HG03575 (cell line): ENCODE measurements at regions not wholly inside any gene's neighbourhood (a gene's known extent, or its start where the extent isn't known, plus 50 kb on each side); places are given as distances from the start of the nearest gene placed in this dataset.

Experiments
- ATAC-seq: cut with Tn5 transposase; IDR thresholded peaks from one replicate; pipeline ENCODE4 v1.9.1; 2021; ENCODE audit not compliant: unreplicated experiment, insufficient number of reproducible peaks, low FRiP score; ENCODE audit errors: extremely low read depth

DNA sequence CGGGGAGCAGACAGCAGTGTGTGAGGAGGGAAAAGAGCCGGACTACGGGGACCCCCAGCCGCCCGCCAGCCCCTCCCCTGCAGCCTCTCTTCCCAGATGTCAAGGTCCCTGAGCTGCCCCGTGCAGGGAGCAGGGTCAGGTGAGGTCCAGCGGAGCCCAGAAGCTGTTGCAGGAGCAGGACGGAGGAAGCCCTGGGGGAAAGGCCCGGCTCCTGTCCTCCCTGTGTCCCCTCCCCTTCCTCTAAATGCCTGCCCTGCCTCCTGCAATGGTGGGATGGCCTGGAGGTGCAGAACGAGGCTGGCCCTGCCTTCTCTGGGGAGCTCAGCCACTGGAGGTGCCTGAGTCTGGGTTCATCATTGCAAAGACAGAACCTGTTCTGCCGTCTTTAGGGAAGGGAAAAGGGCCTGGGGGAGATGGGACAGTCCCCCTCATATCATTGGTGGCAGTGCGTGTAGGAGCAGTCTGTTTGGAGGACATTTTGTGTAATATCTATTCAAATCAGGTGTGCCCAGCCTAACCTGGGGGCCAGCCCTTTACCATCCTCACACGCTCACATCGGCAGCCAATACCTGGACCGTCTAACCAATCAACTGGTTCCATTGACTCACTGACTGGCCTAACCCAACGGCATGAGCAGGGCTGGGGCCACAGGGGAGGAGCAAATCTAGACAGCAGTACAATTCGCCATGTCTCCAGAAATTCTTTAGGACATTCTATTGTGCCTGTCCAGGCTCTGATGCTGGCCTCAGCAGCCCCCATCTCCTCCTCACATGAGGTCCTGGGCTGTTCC is 364.1 kb upstream of the SFSWAP start:
- no peak for ATAC-seq

DNA sequence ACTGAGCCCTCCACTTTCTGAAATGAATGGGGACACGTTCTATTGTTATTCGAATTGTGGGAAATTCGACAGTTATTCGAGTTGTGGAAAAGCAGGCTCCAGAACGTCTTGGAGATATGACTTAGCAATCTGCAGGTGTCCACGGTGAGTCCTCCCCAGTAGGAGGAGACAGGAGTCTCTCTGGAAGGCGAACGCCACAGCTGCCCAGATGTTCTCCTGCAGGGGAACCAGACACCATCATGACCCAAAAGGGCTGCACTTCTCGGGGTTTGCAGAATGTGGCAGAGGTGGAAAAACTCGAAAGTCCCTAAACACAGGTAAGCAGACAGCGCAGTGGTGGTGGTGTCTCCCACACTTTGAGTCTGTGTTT is 363.6 kb upstream of the SFSWAP start:
- ATAC-seq = no peak

DNA sequence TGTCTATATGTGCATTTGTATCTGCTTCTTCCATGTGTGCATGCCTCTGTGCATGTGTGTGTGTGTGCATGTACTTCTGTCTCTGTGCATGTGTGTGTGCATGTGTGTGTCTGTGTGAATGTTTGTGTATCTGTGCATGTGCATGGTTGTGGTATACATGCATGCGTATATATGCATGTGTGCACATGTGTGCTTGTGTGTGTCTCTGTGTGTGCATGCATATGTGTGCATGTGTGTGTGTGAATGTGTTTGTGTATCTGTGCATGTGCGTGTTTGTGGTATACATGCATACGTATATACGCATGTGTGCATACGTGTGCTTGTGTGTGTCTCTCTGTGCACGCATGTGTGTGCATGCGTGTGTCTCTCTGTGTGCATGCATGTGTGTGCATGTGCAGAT is 363.2 kb upstream of the SFSWAP start:
- no peak for ATAC-seq

DNA sequence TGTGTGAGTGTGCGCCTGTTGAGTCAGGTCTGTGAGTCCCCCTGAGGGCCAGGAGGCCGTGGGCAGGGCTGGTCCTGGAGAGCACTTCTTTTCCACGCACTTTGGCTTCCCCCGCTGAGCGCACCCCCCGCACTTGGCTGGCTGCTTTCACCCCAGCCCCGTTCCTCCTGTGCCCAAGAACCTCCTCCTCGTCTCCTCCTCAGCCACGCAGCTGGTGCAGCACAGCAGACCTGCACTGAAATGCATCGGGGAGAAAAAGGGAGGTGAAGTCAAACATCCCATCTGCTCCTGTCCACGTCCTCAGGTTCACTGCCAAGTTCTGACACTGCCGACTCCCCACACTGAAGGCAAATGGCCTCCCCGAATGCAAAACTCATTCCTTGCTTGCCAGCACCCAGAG is 362.7 kb upstream of the SFSWAP start:
- no peak for ATAC-seq

DNA sequence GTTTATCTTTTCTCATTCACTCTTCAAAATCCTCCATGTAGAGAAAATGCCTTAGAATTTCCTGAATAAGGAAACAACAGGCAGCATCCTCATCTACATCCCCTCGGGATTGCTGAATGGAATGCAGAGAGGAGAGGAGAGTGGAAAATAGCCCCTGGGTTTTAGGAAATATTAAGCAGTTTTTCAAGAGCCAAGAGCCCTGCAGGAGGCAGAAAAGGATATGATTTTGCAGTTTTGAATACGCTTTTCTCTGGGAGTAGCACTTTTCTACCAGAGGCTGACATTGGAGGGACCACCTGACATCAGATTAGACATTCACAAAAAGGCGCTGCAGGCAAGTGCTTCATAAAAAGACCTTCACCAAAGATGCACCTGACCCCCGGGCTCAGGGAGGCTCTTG is 362.2 kb upstream of the SFSWAP start:
- ATAC-seq = no peak

DNA sequence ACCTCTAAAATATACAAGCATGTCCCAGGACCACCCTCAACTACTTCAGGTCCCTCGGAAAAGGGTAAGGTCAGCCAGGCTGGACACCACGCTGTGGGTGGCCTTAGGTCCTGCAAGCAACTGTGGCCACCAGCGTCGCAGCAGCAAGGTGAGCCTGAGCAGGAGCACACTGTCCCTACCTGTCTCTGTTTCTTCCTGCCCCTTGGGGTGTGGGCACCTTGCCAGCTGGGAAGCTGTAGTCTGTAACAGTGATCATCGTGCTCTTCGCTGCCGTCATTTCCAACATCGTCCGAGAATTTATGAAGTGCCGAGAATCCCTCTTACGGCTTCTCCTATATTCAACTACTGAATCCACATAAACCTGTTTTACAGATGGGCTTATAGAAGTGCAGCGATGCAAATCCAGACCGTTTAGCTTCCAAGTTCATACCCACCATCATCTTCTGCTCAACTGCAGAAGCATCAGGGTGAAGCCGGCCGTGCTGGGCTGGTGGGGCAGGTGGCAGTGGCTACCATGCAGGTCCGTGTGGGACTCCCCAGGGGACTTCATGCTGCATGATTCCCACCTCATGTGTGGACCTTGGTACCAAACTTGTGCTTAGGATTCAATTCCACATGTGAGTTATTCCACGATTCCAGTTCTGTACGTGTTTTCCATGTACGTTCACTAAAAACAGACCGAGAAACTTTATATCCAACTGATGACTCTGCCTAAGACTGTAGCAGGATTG is 361.3 kb upstream of the SFSWAP start:
- ATAC-seq = no peak

DNA sequence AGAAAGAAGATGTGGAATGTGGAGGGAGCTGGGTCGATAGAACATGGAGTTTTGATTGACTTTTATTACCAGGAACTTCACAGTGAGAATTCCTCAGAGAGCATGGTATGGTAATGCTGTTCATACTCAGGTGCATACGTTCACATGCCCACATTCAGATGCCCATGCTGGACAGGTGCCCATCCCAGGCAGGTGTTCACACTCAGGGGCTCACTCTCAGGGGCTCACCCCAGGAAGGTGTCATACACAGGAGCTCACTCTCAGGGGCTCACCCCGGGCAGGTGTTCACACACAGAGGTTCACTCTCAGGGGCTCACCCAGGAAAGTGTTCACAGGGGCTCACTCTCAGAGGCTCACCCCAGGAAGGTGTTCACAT is 360.0 kb upstream of the SFSWAP start:
- no peak for ATAC-seq

DNA sequence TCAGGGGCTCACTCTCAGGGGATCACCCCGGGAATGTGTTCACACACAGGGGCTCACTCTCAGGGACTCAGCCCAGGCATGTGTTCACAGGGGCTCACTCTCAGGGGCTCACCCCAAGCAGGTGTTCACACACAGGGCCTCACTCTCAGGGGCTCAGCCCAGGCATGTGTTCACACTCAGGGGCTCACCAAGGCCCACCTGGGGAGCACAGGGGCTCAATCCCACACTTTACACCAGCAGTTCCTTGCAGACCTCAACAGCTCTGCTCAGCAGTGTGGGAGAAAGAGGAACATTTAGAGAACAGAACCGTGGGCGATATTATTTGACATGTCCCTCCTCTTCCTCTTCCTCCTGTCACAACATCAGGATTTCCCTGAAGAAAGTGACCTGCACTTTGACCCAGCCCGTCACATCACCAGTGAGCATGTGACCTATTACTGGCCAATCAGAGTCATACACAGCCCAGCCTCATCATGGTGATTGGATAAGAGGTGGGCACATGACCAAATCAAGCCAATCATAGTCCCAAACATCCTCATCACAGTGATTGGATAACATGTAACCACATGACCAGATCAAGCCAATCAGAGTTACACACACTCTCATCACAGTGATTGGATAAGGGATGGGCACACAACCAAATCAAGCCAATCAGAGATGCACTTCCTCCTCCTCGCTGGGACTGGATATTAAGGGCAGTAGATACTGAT is 359.4 kb upstream of the SFSWAP start:
- no peak for ATAC-seq

DNA sequence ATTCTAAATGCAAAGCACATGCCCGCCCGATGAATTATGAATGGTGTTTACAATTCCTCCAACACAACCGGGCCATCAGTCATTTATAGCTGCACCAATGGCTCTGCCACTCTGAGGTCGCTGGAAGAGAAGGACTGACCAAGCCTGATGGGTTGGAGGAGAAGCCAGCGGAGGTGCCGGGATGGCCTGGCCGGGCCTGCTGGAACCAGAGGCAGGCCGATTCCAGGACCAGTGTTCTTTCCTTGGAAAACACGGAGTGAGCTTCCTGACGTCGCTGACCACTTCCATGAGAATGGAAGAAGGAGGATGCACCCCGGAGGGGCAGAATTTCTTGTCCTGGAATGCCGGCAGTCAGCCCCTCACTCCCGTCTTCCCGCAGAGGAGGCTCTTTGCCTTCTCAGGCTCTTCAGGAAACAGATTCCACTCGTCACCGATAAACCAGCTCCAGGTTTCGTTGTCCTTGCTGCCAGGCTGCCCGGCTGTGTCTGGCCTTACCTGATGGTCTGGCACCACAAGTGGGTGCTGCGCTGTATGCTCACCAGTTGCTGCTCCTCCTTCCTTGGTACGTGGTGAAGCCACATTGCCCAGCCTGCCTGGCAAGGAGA is 358.5 kb upstream of the SFSWAP start:
- ATAC-seq = no peak

DNA sequence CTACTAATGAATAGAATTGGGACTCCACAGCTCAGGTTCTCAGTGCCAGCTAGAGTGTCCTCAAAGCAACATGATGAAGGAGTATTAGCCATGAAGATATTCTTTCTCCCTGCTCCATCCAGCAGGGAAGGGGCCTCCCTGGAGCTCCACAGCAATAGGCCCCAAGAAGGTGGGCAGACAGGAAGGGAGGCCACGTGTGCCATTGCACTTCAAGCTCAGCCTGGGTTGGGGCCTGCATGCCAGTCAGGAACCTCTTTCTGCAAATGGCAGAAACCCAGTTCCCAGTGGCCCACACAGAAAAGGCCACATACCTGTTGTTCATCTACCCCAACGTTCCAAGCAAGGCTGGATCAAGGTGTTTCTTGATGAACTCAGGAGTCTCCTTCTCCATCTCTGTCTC is 357.5 kb upstream of the SFSWAP start:
- no peak for ATAC-seq

DNA sequence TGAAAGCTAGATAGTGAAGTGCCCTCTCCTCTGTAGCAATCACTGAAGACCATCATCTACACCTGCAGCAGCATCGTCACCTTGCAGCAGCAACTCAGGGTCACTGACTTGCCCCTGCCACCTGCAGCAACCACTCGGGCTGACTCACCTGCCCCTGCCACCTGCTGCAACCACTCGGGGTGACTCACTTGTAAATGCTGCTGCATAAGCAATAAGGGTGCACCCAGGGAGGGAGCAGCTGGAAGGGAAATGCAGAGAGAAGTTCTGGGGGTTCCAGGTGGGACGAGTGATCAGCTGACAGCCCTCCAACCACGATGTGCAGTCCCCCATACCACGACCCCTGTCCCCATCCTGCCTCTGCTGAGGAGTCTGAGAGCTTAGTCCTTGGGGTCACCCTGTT is 357.1 kb upstream of the SFSWAP start:
- ATAC-seq = no peak

DNA sequence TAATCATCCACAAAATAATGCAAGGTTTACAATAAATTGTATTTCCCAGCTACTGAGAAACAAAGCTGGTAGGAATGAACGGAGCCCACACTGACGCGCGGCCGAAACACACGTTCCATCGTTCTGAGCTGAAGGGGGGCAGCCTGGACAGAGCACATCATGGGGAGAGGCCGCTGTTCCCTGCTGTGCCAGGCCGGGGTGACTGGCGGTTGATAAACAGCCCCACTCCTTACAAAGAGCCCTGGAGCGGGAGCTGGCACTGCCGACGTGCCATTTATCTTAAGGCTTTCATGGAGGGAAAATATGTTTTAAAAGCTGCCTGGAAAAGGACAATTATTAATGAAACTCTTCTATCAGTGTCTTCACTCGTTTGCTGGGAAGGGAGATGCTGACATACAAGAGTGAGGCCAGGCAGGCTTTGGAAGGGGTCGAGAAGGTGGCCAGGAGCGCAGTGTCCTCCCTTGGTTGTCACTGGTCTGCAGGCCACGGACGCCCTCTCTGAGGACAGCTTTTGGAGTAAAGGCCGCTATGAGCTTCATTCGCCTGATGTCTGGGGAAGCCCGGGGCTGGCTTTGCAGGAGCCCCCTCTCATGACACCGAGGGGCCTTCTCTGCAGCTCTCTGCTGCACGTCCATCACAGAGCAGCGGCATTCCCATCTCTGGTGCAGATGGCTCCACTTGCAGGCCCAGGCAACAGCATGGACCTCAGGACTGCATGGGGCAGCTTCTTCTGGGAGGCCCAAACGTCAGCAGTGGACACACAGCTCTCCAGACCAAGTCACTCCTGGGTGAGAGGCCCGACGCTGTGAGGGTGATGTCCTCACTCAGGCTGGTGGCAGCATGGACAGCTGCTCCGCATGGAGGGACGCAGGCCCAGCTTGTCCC is 355.3 kb upstream of the SFSWAP start:
- no peak for ATAC-seq

DNA sequence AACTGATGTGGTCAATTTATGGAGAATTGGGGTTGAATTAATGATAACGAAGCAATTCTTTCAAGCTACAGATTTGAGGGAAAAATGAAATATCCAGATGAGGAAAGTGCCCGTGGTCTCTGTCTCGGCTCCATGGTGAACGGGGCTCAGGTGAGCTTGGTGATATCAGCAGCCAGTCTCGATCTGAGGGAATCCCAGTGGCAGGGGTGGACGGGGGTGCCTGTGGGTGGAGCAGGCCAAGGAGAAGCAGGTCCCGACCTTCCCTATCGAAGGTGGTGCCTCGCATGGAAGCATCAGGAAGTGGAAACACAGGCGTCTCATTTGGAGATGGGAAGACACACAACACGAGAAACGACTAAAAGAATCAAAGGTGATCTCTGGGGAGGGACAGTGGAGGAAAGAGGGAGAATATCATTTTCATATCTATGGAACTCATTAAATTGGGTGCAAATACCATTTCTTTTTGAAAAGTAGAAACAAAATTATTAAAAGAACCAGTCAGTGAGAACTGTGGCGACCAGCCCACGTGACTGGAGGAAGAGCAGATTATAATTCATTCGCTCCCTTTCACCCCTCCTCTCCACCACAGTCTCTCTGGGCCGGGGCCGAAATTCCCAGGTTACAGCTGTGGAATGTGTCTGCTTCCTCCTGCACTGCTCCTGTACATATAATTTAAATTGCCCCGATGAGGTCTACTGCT is 354.3 kb upstream of the SFSWAP start:
- no peak for ATAC-seq

DNA sequence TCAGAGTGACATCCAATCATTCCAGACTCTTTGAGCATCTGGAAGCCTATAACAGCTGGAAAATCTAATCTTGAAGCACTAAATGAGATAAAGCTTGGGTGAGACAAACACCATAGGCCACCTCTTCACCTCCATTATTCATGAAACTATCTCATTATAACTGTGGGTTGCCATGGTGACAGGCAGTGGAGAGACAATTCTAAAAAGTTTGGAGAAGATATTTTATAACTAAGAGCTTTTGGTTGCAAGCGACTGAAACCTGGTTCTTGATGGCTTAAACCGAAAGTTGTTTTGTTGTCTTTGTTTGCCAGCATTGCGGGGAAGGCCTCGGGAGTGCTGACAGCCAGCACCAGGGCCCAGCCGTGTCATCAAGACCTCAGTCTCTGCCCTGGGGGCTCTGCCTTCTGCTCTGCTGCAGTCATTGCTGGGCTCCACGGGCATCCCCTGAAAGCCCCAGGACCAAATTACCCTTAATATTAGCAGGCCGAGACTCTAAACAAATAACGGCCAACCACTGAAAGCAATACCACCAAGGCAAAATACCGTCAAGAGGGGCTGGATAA is 353.6 kb upstream of the SFSWAP start:
- ATAC-seq = no peak

DNA sequence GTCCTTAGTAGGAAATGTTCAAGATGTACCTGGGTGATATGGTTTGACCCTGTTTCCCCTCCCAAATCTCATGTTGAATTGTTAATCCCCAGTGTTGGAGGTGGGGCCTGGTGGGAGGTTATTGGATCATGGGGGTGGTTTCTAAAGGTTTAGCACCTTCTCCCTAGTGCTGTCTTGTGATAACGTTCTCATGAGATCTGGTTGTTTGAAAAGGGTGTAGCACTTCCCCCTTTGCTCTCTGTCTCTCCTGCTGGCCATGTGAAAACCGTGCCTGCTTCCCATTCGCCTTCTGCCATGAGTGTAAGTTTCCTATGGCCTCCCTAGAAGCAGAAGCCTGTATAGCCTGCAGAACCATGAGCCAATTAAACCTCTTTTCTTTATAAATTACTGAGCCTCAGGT is 353.0 kb upstream of the SFSWAP start:
- no peak for ATAC-seq

DNA sequence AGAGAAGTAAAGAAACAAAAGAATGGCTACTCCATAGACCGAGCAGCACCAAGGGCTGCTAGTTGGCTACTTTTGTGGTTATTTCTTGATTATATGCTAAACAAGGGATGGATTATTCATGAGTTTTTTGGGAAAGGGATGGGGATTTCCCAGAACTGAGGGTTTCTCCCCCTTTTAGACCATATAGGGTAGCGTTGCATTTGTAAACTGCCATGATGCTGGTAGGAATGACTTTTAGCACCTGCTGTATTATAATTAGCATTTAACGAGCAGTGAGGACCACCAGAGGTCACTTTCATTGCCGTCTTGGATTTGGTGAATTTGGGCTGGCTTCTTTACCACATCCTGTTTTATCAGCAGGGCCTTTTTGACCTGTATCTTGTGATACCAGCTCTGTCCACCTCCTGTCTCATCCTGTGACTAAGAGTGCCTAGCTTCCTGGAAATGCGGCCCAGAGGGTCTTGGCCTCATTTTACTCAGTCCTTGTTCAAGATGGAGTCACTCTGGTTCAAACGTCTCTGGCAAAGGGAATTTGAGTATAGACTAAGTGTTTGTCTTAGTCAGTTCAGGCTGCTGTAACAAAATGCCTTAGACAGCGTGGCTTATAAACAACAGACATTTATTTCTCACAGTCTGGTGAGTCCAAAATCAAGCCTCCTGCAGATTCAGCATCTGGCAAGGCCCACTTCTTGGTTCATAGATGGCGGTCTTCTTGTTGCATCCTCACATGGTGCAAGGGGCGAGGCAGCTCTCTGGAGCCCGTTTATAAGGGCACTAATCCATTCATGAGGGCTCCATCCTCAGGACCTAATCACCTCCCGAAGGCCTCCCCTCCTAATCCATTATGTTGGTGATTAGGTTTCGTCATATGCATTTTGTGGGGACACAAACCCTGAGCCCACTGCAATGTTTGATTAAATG is 348.3 kb upstream of the SFSWAP start:
- no peak for ATAC-seq

DNA sequence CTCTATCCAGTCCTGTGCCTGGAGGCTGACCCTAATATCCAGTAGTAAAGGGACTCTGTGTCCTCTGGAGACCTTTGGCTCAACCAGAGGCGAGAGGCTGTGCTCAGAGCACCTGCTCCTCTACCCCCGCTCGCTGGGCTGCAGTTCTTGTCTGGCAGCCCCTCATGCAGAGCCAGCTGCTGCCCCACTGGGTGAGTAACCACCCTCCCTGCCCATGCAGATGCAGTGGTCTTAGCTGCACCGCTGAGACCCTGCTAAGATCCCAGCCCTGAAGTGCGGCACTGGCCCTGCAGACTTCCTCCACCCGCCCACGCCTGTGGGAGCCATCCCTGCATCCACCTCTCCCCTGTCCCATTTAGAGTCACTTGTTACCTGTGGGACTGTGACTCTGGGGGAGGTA is 347.5 kb upstream of the SFSWAP start:
- no peak for ATAC-seq
